GM21447 (cell line): ENCODE measurements at regions not wholly inside any gene's neighbourhood (a gene's known extent, or its start where the extent isn't known, plus 50 kb on each side); places are given as distances from the start of the nearest gene placed in this dataset.

Experiments
- ATAC-seq: cut with Tn5 transposase; IDR thresholded peaks from one replicate; pipeline ENCODE4 v1.9.1; 2021; ENCODE audit not compliant: unreplicated experiment

DNA sequence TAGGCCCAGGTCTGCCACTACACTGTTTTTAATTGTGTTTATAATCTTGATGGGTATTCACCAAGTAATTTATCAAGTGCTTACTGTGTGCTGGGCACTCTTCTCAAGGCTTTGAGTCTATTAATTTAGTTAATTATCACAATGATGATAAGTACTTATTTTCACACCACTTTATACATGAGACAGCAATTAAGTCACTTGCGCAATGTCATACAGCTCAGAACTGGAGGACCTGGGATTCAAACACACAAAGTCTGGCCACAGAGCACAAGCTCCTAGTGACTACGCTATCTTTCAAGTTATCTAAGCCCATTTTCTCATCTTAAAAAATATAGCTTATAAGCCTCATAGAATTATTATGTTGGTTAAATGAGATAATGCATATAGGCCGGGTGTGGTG, 85.0 kb downstream of the LLPH start:
- no peak for ATAC-seq

DNA sequence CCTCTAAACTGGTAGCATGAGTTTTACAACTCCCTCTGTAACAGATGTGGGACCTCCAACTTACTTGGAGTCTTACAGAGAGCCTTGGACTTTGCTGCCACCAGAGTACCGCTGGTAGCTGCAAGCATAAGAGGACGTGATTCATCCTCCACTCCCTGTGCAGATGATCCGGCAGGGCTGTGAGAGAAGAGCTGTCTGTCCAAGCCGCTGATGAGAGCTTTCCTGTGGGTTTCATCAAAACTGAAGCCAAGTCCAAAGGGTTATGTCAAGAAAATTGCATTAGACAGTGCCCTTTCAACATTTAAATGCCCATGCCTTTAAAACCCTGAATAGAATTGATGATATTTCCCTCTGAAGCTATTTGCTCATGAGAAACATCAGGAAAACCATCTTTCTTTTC, 85.8 kb downstream of the LLPH start:
- no peak for ATAC-seq

DNA sequence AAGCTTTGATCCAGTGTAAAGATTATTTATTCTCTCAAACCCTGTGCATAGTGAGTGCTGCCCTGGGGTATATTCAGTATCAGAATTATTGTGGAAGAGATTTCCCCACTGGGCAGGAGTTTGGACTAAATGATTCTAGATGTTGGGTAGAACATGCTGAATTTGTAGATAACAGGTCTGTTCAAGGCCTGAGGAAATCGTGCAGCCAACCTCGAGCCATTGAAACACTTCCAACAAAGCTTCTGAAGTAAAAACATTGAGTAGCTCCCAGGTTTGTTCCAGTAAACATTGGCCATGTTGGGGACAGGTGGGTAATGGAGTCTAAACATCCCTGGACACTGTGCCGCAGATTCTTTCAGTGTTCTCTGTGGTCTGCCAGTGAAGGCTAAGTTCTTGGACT, 87.5 kb downstream of the LLPH start:
- ATAC-seq: no peak

DNA sequence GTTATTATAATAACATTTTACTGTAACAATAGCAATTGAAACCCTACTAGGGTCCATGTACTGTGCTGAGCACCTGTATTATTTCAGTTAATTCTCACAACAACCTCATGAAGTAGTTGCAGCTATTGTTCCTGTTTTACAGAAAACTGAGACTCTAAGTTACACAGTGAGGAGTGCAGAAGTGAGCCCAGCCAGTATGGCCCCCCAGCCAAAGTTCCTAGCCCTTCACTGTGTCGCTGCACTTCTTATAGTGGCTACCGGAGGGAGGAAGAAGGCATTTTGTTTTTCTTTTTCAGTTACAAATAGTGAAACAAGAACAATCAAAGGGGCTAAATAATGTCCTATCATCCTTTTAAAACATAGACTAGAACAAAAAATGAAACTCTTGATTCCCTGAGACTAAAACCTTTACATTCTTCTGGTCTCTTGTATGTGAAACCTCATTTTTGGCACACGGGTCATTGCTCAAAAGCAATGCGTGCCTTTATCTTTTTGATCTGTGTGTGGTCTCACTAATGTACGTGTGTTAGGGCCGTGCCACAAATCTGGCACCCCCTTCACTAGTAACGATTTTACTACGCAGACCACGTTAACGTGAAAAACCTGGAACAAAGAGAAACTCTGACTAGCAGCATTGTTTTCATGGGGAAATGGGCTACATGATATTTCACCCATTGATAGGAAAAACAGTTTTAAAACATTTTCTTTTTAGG, 88.7 kb downstream of the LLPH start:
- ATAC-seq: no peak

DNA sequence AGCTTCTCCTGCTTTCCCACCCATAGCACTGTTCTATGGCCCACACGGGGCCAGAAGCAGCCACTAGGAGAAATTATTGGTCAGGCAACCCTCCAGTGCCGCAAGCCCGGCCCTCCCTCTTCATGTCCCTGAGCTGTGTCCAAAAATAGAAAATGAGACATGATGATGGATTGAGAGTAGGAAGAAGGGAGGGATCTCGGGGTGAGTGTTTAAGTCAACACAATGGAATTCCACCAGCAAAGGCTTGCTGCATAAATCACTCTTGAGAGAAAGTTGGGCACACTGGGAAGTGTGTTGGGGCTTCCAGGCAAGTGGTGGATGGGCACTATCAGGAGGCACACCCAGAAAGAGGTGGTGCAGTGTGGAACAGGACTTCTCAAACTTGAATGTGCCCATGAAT, 94.2 kb downstream of the LLPH start:
- no peak for ATAC-seq

DNA sequence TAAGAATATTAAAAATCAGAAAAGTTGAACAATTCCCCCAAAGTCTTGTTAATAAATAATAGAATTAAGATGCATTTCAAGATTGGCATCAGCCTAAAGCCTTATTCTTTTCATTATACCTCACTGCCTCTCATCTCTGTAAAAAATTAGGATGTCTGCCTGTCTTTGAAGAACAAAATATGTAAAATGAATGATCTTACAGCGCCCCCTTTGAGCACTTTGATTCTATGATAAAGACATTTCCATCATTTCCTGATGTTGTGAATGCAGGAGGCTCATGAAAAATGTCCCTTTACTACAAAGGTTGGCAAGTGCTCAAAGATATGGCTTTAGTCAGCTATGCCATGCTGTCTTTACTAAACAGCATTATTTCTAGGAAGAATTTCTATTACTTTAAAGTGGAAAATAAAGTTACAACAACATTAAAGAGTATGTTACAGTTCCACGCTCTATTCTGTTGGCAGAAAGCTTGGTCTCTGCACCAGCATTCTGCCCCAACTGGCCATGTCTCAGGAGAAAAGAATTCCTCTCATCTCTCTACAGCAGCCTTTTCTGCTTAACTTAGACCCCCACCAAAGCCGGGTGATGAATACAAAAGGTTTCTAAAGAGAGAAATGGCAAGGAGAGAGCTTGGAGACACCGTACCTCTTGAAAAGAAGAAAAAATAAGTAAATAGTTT, 95.1 kb downstream of the LLPH start:
- ATAC-seq: no peak

DNA sequence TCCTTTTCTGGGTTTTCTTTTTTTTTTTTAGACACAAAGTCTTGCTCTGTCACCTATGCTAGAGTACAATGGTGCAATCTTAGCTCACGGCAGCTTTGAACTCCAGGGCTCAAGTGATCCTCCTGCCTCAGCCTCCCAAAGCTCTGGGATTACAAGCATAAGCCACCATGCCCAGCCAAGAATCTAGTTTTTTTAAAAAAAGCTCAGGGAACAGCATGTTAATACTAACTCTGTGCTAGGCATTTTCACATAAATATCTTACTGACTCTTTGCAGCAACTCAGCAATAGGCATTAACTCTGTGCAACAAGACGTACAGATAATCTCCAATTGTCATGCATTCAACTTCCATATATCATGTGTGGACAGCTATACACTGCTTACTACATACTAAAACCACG, 97.4 kb downstream of the LLPH start:
- ATAC-seq: no peak

DNA sequence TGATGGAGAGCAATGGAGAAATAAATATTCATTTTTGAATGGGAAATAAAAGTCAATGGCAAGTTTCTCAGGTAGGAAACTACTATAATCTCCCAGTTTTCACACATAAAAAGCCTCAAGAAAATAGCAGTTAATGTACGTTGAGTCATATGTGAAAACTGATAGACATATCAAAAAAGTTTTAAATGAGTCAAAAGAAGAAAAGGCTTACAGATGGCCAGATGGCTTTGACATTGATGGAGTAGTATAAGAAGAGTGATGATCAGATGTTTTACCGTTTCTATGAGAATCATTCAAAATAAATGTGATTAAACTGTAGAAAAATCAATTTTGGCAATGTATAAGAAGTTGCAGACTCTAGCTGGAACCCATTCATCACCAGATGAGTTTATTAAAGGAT, 97.8 kb downstream of the LLPH start:
- no peak for ATAC-seq

DNA sequence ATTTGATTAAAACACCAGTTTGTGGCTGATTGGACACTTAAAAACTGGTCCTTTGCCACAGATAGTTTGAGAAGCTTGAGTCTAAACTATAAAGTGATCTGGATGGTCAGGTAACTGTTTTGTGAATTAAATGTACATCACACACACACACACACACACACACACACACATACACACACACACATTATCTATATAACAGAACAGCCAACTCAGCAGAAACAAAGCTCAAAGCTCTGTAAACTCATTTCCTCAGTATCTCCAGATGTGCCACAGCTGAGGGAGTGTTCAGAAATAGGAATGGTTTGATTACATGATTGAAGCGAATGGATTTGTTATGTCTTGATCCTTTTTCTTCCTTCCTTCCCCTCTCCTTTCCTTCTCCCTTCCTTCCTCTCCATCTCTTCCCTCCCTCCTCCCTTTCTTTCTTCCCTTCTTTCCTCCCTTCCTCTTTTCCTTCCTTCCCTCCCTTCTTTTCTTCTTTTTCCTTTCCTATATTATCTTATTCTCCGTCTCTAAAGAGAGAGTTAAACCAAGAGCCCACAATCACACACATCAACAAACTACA, 100.3 kb downstream of the LLPH start:
- no peak for ATAC-seq

DNA sequence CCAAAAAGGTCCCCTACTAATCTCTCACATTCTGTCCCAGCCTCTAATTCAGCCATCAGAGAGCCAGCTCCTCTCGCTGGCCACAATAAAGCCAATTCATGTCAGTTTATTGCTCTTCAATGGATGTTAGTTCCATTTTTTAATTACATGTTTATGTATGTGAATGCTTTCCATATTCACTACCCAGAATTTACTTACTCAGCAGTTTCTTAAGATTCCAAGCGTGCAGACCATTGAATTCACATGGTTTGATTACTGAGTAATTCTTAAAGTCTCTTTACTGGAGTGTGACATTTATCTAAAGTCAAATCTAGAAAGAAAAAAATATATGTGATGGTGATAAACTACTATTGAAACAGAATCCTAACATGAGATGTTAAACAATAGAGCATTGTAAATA, 102.2 kb downstream of the LLPH start:
- no peak for ATAC-seq

DNA sequence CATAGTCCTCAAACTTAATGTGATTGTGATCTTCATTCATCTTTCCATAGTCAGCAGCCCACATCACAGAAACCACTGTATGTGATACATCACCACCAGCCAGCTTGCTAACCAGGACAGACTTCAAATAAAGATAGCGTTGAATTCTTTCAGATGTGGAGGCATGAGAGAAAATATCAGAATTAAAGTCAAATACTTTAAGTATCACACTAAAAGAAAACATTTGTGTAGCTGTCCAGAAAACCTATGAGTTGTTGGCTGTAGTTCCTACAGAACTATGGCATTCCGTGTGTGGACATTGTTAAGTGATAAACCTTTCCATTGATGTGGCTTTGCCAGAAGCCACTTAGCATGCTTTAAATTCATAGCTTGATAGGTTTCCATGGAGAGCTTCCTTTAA, 105.1 kb downstream of the LLPH start:
- no peak for ATAC-seq

DNA sequence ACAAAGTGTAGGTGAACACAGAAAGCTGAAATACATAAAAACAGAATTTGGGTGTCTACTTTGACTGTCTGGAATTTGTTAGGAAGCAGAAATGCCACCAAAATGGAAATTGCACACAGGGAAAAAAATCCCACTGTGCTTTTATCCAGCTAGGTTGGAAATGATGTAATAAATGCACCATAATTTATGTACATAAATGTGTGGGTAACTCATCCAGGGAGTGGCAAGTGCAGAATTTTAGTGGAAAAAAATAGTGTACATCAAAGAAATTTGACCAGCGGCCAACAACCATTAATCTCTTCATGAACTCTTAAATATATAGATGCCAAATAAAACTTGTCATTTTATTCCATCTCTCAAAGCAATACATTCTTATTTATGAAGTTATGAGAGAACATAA, 105.6 kb downstream of the LLPH start:
- no peak for ATAC-seq

DNA sequence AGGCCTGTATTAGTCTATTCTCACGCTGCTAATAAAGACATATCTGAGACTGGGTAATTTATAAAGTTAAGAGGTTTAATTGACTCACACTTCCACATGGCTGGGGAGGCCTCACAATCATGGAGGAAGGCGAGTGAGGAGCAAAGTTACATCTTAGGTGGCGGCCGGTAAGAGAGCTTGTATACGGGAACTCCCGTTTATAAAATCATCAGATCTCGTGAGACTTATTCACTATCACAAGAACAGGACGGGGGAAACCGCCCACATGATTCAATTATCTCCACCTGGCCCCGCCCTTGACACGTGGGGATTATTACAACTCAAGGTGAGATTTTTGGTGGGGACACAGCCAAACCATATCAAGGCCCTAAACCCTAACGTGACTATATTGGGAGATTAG, 110.1 kb downstream of the LLPH start:
- ATAC-seq: no peak

DNA sequence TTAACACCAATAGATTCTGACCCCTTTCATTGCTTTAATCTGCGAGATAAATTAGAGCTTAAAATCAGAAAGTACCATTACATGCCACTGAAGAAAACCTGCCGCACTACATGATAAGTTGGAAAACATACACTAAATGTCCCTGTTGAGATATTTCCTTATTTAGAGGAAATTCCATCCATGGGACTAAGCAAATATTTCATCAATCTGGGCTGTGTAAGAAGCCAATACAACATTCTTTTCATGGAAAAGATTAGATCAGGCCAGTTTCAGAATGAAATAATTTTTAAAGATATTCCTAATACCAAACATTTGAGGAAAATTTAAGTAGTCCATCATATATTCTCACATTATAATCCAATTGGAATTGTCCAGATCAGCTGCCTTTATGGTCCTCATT, 112.8 kb downstream of the LLPH start:
- no peak for ATAC-seq
